ENCODE measurements at regions not wholly inside any gene's neighbourhood (a gene's known extent, or its start where the extent isn't known, plus 50 kb on each side); places are given as distances from the start of the nearest gene placed in this dataset.

- Histone ChIP-seq H3K4me3 (ENCODE audit: low read depth, low read length) (no peak overlapping the region), H3K27ac (no peak overlapping the region), H3K36me3 (no peaks in the 10 kb centered on the region), H3K9me3 (ENCODE audit: severe bottlenecking) (peaks cover 8% of the 10 kb centered on the region), H3K27me3 (ENCODE audit: insufficient read depth, low read depth, severe bottlenecking) (no peaks in the 10 kb centered on the region)
- TF ChIP-seq CTCF (IDR thresholded peaks at IDR 0.05; ENCODE audit: low read depth, low read length) = no peak
- no peak for DNase-seq
Measured at GRCh38 chr16:51302042-51302441, 151.0 kb upstream of the SALL1 start.

GRCh38 chr16:51298800-51299199, 147.7 kb upstream of the SALL1 start:
- H3K9me3 ChIP-seq (ENCODE audit: severe bottlenecking) = peaks cover 10% of the 10 kb centered on the region
- H3K27me3 ChIP-seq (ENCODE audit: insufficient read depth, low read depth, severe bottlenecking) = no peaks in the 10 kb centered on the region
- no peaks in the 10 kb centered on the region for H3K36me3 ChIP-seq
- H3K27ac ChIP-seq = no peak overlapping the region
- no peak overlapping the region for H3K4me3 ChIP-seq (ENCODE audit: low read depth, low read length)
- DNase-seq = no peak
- TF ChIP-seq CTCF (IDR thresholded peaks at IDR 0.05; ENCODE audit: low read depth, low read length) = no peak

GRCh38 chr16:51290442-51291285, 139.6 kb upstream of the SALL1 start:
- Histone ChIP-seq H3K27me3 (ENCODE audit: insufficient read depth, low read depth, severe bottlenecking) (no peaks in the 10 kb centered on the region), H3K36me3 (no peaks in the 10 kb centered on the region), H3K9me3 (ENCODE audit: severe bottlenecking) (peaks cover 2% of the 10 kb centered on the region), H3K4me3 (ENCODE audit: low read depth, low read length) (no peak overlapping the region), H3K27ac (no peak overlapping the region)
- DNase-seq = no peak
- TF ChIP-seq CTCF (IDR thresholded peaks at IDR 0.05; ENCODE audit: low read depth, low read length) = no peak

GRCh38 chr16:51289336-51289735, 138.3 kb upstream of the SALL1 start:
- TF ChIP-seq CTCF (IDR thresholded peaks at IDR 0.05; ENCODE audit: low read depth, low read length) = no peak
- Histone ChIP-seq H3K9me3 (ENCODE audit: severe bottlenecking) (peaks cover 2% of the 10 kb centered on the region), H3K36me3 (no peaks in the 10 kb centered on the region), H3K27ac (no peak overlapping the region), H3K27me3 (ENCODE audit: insufficient read depth, low read depth, severe bottlenecking) (no peaks in the 10 kb centered on the region), H3K4me3 (ENCODE audit: low read depth, low read length) (no peak overlapping the region)
- no peak for DNase-seq

- Histone ChIP-seq H3K36me3 (no peaks in the 10 kb centered on the region), H3K4me3 (ENCODE audit: low read depth, low read length) (no peak overlapping the region), H3K9me3 (ENCODE audit: severe bottlenecking) (no peaks in the 10 kb centered on the region), H3K27ac (no peak overlapping the region), H3K27me3 (ENCODE audit: insufficient read depth, low read depth, severe bottlenecking) (no peaks in the 10 kb centered on the region)
- no peak for TF ChIP-seq CTCF (IDR thresholded peaks at IDR 0.05; ENCODE audit: low read depth, low read length)
- no peak for DNase-seq
Measured at GRCh38 chr16:51287121-51287755, 136.2 kb upstream of the SALL1 start.
